Neuronal stem cell (in vitro differentiated cells): ENCODE measurements at regions not wholly inside any gene's neighbourhood (a gene's known extent, or its start where the extent isn't known, plus 50 kb on each side); places are given as distances from the start of the nearest gene placed in this dataset.

Experiments
- DNase-seq: peaks from one replicate; pipeline ENCODE4 v3.0.0-alpha.2; 2013; ENCODE audit warnings: low spot score
- H2AFZ ChIP-seq: one replicate; pipeline ENCODE4 v1.6.1; 2013; ENCODE audit warnings: mild to moderate bottlenecking, low read length, inconsistent platforms
- H2AK5ac ChIP-seq: 2 replicates; pipeline ENCODE4 v1.6.1; 2013; ENCODE audit warnings: low read depth, mild to moderate bottlenecking, inconsistent platforms, low read length, moderate library complexity, mixed read lengths
- H2BK120ac ChIP-seq: 2 replicates; pipeline ENCODE4 v1.6.1; 2013; ENCODE audit warnings: low read depth, mild to moderate bottlenecking, inconsistent platforms, low read length, moderate library complexity, mixed read lengths
- H2BK12ac ChIP-seq: one replicate; pipeline ENCODE4 v1.6.1; 2013; ENCODE audit warnings: low read length, inconsistent platforms
- H2BK15ac ChIP-seq: 2 replicates; pipeline ENCODE4 v1.6.1; 2013; ENCODE audit warnings: mild to moderate bottlenecking, low read length, inconsistent platforms, mixed read lengths
- H2BK5ac ChIP-seq: one replicate; pipeline ENCODE4 v1.6.1; 2013; ENCODE audit warnings: inconsistent platforms, mild to moderate bottlenecking, low read length, moderate library complexity
- H3K14ac ChIP-seq: one replicate; pipeline ENCODE4 v1.6.1; 2013; ENCODE audit warnings: low read length, inconsistent platforms
- H3K18ac ChIP-seq: 2 replicates; pipeline ENCODE4 v1.6.1; 2013; ENCODE audit warnings: low read length, inconsistent platforms
- H3K23ac ChIP-seq: 2 replicates; pipeline ENCODE4 v1.6.1; 2013; ENCODE audit warnings: low read depth, mild to moderate bottlenecking, mixed read lengths, low read length, inconsistent platforms; ENCODE audit not compliant: poor library complexity
- H3K27ac ChIP-seq: replicated peaks from 3 replicates; pipeline ENCODE4 v1.5.1; 2013; ENCODE audit warnings: low read length, inconsistent platforms
- H3K27me3 ChIP-seq, 3 experiments: 2 replicates each; pipeline ENCODE4 v1.6.1; 2013; ENCODE audit warnings: low read length in 3 of 3, mild to moderate bottlenecking in 2 of 3, inconsistent platforms in 1 of 3, low read depth in 1 of 3, mixed read lengths in 1 of 3, moderate library complexity in 1 of 3; ENCODE audit not compliant: control insufficient read depth in 3 of 3, insufficient read depth in 3 of 3
- H3K36me3 ChIP-seq, 2 donors: replicated peaks in 1 of 2; 2 replicates each; pipeline ENCODE4 v1.6.1; 2013; ENCODE audit warnings: low read length in 2 of 2; ENCODE audit not compliant: control insufficient read depth in 2 of 2, insufficient read depth in 2 of 2
- H3K4ac ChIP-seq: 2 replicates; pipeline ENCODE4 v1.6.1; 2013; ENCODE audit warnings: inconsistent platforms, mild to moderate bottlenecking, low read length, moderate library complexity
- H3K4me1 ChIP-seq, 2 donors: 1 replicate in 1 of 2; 2 replicates in 1 of 2; pipeline ENCODE4 v1.6.1; 2013; ENCODE audit warnings: low read length in 2 of 2, low read depth in 1 of 2; ENCODE audit not compliant: control insufficient read depth in 2 of 2, insufficient read depth in 1 of 2
- H3K4me2 ChIP-seq: one replicate; pipeline ENCODE4 v1.6.1; 2013; ENCODE audit warnings: mild to moderate bottlenecking, low read length, inconsistent platforms; ENCODE audit not compliant: insufficient read depth, poor library complexity, severe bottlenecking
- H3K4me3 ChIP-seq, 2 donors: 2 replicates each; pipeline ENCODE4 v1.5.1; 2013; ENCODE audit warnings: low read length in 2 of 2, mild to moderate bottlenecking in 2 of 2, inconsistent platforms in 1 of 2, moderate library complexity in 1 of 2
- H3K79me1 ChIP-seq: one replicate; pipeline ENCODE4 v1.6.1; 2013; ENCODE audit warnings: low read depth, mild to moderate bottlenecking, inconsistent platforms, low read length, moderate library complexity
- H3K9ac ChIP-seq: one replicate; pipeline ENCODE4 v1.6.1; 2013; ENCODE audit warnings: mild to moderate bottlenecking, low read depth, low read length, inconsistent platforms; ENCODE audit not compliant: poor library complexity
- H3K9me3 ChIP-seq, 2 donors: replicated peaks in 1 of 2; 2 replicates each; pipeline versions ENCODE3 to v1.6.1; 2013; ENCODE audit warnings: low read length in 2 of 2, mild to moderate bottlenecking in 2 of 2, inconsistent platforms in 1 of 2, low read depth in 1 of 2, mixed read lengths in 1 of 2, moderate library complexity in 1 of 2; ENCODE audit not compliant: control insufficient read depth in 2 of 2, insufficient read depth in 1 of 2
- H4K8ac ChIP-seq: one replicate; pipeline ENCODE4 v1.6.1; 2013; ENCODE audit warnings: low read depth, mild to moderate bottlenecking, inconsistent platforms, low read length, moderate library complexity
- H4K91ac ChIP-seq: one replicate; pipeline ENCODE4 v1.6.1; 2013; ENCODE audit warnings: low read length, low read depth, mild to moderate bottlenecking, inconsistent platforms; ENCODE audit not compliant: poor library complexity
- WGBS, 2 donors: extraction: QIAGEN DNeasy Blood & Tissue Kit; methylation state at CpG; one replicate each; pipeline ENCODE4 v1.1.7; 2013; ENCODE audit warnings: missing lambda C conversion rate in 2 of 2, mixed read lengths in 1 of 2; ENCODE audit not compliant: insufficient read length in 2 of 2, insufficient replicate concordance in 1 of 2; ENCODE audit errors: extremely low coverage in 2 of 2; 5-methylcytosine and 5-hydroxymethylcytosine counted together

DNA sequence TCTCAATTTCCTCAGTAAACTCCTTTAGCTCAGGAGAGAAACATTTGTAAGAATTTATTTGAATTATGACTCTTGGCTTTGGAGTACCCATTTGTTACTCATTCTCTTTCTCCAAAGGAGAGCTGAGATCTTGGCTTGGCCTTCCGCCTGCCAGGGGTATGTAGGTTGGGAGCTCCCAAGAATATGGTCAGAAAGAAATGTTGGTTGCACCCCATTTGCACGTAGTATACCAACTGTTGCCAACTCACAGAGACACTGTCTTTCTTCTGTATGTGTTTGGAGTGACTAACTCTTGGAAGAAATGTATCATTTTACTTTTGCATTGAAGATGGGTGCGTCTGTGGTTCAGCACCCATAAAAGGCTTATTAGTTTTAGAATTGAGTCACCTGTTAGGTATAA, 708.5 kb upstream of the SORCS1 start:
- H4K91ac ChIP-seq, result no peak overlapping the region
- no peaks in the 10 kb centered on the region for H3K4me1 ChIP-seq
- no peak overlapping the region for H3K14ac ChIP-seq
- no peak overlapping the region for H3K27ac ChIP-seq
- H3K79me1 ChIP-seq, result no peaks in the 10 kb centered on the region
- no peak overlapping the region for H3K4me3 ChIP-seq
- H2AK5ac ChIP-seq, result no peak overlapping the region
- DNase-seq, result no peak
- H3K23ac ChIP-seq, result no peak overlapping the region
- no peak overlapping the region for H2BK15ac ChIP-seq
- H4K8ac ChIP-seq, result no peak overlapping the region
- no peak overlapping the region for H2BK12ac ChIP-seq
- H2AFZ ChIP-seq, result no peak overlapping the region
- no peaks in the 10 kb centered on the region for H3K27me3 ChIP-seq
- H3K36me3 ChIP-seq, result no peaks in the 10 kb centered on the region
- no CpG with 5 or more reads among the region's 3 CpGs for WGBS, 2 donors
- H3K18ac ChIP-seq, result no peak overlapping the region
- H3K9me3 ChIP-seq, result peaks cover 0 to 2% of the 10 kb centered on the region in 2 donors
- no peak overlapping the region for H3K9ac ChIP-seq
- no peak overlapping the region for H2BK120ac ChIP-seq
- H2BK5ac ChIP-seq, result no peak overlapping the region
- H3K4ac ChIP-seq, result no peak overlapping the region
- no peak overlapping the region for H3K4me2 ChIP-seq

DNA sequence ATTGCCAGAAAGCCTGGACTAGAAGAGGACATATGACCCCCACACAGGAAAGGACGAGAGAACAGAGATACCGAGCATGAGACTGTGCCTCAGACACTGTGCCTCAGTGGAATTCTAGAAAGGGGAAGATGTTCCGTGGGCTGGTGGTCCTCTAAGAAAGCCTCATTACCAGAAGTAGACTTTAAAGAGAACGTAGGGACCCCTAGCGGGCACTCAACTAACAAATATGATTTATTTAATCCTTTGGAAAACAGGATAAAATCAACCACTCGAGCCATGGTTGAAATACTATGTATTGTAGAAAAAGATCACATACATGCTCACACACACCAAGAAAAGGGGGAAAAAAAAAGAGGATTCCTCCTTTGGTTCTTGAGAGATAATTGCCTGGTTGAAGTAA, 701.2 kb upstream of the SORCS1 start:
- H2BK120ac ChIP-seq, result no peak overlapping the region
- no peak overlapping the region for H3K18ac ChIP-seq
- no CpG with 5 or more reads among the region's 6 CpGs for WGBS, 2 donors
- peaks cover 0 to 2% of the 10 kb centered on the region in 2 donors for H3K9me3 ChIP-seq
- no peak overlapping the region for H3K9ac ChIP-seq
- H2BK5ac ChIP-seq, result no peak overlapping the region
- no peaks in the 10 kb centered on the region for H3K27me3 ChIP-seq
- H3K27ac ChIP-seq, result no peak overlapping the region
- H2BK12ac ChIP-seq, result no peak overlapping the region
- no peak overlapping the region for H2BK15ac ChIP-seq
- H3K36me3 ChIP-seq, result no peaks in the 10 kb centered on the region
- no peaks in the 10 kb centered on the region for H3K79me1 ChIP-seq
- DNase-seq, result no peak
- H3K4me3 ChIP-seq, result no peak overlapping the region
- H3K23ac ChIP-seq, result no peak overlapping the region
- no peak overlapping the region for H2AFZ ChIP-seq
- no peak overlapping the region for H2AK5ac ChIP-seq
- H3K4me1 ChIP-seq, result no peaks in the 10 kb centered on the region
- H3K4ac ChIP-seq, result no peak overlapping the region
- H4K8ac ChIP-seq, result no peak overlapping the region
- no peak overlapping the region for H3K4me2 ChIP-seq
- H3K14ac ChIP-seq, result no peak overlapping the region
- H4K91ac ChIP-seq, result no peak overlapping the region

GRCh38 chr10:107859065-107859464, 694.6 kb upstream of the SORCS1 start:
- Histone ChIP-seq H3K18ac (no peak overlapping the region), H2BK120ac (no peak overlapping the region), H2BK12ac (no peak overlapping the region), H3K23ac (no peak overlapping the region), H3K4me2 (no peak overlapping the region), H3K79me1 (no peaks in the 10 kb centered on the region), H4K91ac (no peak overlapping the region), H3K27me3 (no peaks in the 10 kb centered on the region), H2AFZ (no peak overlapping the region), H3K36me3 (no peaks in the 10 kb centered on the region), H2BK15ac (no peak overlapping the region), H3K9me3 (no peaks in the 10 kb centered on the region), H3K27ac (no peak overlapping the region), H3K4ac (no peak overlapping the region), H3K9ac (no peak overlapping the region), H2AK5ac (no peak overlapping the region), H3K4me3 (no peak overlapping the region), H2BK5ac (no peak overlapping the region), H3K14ac (no peak overlapping the region), H3K4me1 (no peaks in the 10 kb centered on the region), H4K8ac (no peak overlapping the region)
- WGBS, 2 donors, result no CpG with 5 or more reads among the region's 5 CpGs
- DNase-seq, result no peak

- Histone ChIP-seq H2AK5ac (no peak overlapping the region), H3K4me2 (no peak overlapping the region), H3K18ac (no peak overlapping the region), H2BK5ac (no peak overlapping the region), H3K4me3 (no peak overlapping the region), H2AFZ (no peak overlapping the region), H2BK12ac (no peak overlapping the region), H3K27me3 (no peaks in the 10 kb centered on the region), H3K4ac (no peak overlapping the region), H2BK120ac (no peak overlapping the region), H3K27ac (no peak overlapping the region), H3K4me1 (no peaks in the 10 kb centered on the region), H4K91ac (no peak overlapping the region), H3K14ac (no peak overlapping the region), H3K23ac (no peak overlapping the region), H3K36me3 (no peaks in the 10 kb centered on the region), H3K9ac (no peak overlapping the region), H4K8ac (no peak overlapping the region), H2BK15ac (no peak overlapping the region), H3K9me3 (no peaks in the 10 kb centered on the region), H3K79me1 (no peaks in the 10 kb centered on the region)
- no peak for DNase-seq
These were observed 691.5 kb upstream of the SORCS1 start for GRCh38 chr10:107856047-107856315.
